Hematopoietic multipotent progenitor cell treated with erythropoietin and hydrocortisone succinate and interleukin-3 and kit ligand, for 6 days (in vitro differentiated cells): ENCODE measurements at regions not wholly inside any gene's neighbourhood (a gene's known extent, or its start where the extent isn't known, plus 50 kb on each side); places are given as distances from the start of the nearest gene placed in this dataset.
"Not testable (repeated sequence)": the region's sequence is repeated elsewhere in the genome, so short reads cannot be mapped to it uniquely, and the experiment has no call there.

Experiments used
- DNase-seq: peaks from one replicate; pipeline ENCODE4 v3.0.0-alpha.2; 2015

GRCh38 chr3:171982828-171983227 is 56.5 kb upstream of the FNDC3B start:
- no peak for DNase-seq

- DNase-seq = not testable (repeated sequence)
These were observed 55.7 kb upstream of the FNDC3B start for GRCh38 chr3:171983685-171984084.

GRCh38 chr3:171984883-171985282 is 54.5 kb upstream of the FNDC3B start:
- DNase-seq = peak; percentile 58

GRCh38 chr3:171986176-171986575 is 53.2 kb upstream of the FNDC3B start:
- peak; percentile 78 for DNase-seq

GRCh38 chr3:171986757-171987518 is 52.4 kb upstream of the FNDC3B start:
- no peak for DNase-seq
